Fibroblast of pulmonary artery (primary cell): ENCODE measurements at regions not wholly inside any gene's neighbourhood (a gene's known extent, or its start where the extent isn't known, plus 50 kb on each side); places are given as distances from the start of the nearest gene placed in this dataset.

ENCODE experiments used
- DNase-seq: peaks from one replicate; pipeline ENCODE4 v3.0.0-alpha.2; 2010; ENCODE audit warnings: low read depth
- H3K4me3 ChIP-seq: replicated peaks from 2 replicates; pipeline ENCODE4 v1.5.1; 2011; ENCODE audit warnings: low read depth, mild to moderate bottlenecking, control low read depth, low read length, moderate library complexity
- TF ChIP-seq, protein P1 (sequence below): IDR thresholded peaks from 2 replicates; pipeline ENCODE4 v1.5.1; 2011; ENCODE audit warnings: mild to moderate bottlenecking, control low read depth, low read length, inconsistent platforms; ENCODE audit errors: missing control alignments

DNA sequence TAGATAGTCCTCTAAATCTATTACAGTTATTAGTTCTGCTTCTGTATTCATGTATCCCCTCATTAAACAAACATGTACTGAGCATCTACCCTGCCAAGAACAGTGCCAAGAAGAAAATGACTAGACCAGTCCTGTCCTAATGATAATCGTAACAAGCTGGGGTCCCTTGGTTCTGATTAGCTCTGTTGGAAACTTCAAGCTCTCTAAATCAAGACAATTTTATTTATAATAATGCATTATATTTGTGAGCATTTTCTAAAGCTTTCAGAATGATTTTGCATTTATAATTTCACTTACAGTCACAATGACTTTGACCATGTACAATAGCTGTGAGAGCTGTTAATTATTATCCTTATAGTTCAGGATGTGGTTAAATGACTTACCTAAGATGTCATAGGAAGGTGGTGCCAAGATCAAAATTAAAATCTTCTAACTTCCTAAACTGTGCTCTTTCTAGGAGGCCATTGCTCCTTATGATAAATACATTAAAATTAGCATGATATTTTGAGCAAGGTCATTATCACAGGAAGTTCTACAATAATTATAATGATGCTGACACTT is 336.5 kb upstream of the SLC39A10 start:
- TF ChIP-seq, protein P1, sequence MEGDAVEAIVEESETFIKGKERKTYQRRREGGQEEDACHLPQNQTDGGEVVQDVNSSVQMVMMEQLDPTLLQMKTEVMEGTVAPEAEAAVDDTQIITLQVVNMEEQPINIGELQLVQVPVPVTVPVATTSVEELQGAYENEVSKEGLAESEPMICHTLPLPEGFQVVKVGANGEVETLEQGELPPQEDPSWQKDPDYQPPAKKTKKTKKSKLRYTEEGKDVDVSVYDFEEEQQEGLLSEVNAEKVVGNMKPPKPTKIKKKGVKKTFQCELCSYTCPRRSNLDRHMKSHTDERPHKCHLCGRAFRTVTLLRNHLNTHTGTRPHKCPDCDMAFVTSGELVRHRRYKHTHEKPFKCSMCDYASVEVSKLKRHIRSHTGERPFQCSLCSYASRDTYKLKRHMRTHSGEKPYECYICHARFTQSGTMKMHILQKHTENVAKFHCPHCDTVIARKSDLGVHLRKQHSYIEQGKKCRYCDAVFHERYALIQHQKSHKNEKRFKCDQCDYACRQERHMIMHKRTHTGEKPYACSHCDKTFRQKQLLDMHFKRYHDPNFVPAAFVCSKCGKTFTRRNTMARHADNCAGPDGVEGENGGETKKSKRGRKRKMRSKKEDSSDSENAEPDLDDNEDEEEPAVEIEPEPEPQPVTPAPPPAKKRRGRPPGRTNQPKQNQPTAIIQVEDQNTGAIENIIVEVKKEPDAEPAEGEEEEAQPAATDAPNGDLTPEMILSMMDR, result no peak
- DNase-seq, result no peak
- H3K4me3 ChIP-seq, result no peak overlapping the region

DNA sequence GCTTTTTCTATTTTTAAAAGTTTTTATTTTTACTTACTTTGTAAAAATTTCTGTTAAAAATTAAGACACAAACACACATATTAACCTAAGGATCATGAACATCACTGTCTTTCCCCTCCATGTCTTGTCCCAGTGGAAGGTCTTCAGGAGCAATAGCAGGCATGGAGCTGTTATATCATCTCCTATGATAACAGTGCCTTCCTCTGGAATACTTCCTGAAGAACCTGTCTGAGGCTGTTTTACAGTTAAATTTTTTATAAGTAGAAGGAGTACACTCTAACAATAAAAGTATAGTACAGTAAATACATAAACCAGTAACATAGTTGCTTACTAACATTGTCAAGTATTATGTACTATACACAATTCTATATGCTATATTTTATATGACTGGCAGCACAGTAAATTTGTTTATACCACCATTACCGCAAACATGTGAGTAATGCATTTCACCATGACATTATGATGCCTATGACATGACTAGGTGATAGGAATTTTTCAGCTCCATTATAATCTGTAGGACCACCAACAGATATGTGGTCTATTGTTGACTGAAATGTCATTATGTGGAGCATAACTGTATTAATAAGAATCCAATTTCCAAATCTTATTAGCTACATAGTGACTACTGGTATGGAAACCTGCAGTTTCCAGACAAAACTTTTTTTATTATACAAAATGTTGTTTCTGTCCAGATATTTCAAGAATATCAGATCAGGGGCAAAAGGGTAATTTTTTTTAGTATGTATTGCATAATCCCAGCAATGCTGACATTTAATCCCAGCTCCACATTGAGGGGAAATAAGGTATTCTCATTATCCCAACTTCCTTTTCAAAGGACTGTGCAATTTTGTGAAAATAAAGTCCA is 337.2 kb upstream of the SLC39A10 start:
- no peak overlapping the region for H3K4me3 ChIP-seq
- DNase-seq, result no peak
- TF ChIP-seq, protein P1, result no peak

DNA sequence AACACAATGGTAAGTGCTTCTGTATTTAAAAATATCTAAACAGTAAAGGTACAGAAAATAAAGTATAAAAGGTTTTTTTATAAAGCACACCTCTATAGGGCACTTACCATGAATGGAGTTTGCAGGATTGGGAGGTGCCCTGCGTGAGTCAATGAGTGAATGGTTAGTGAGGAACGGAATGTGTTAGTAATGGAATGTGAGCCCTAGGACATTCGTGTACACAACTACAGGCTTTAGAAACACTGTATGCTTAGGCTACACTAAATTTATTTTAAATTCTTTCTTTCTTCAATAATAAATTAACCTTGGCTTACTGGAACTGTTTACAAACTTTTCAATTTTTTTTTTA is 337.9 kb upstream of the SLC39A10 start:
- peak; percentile 63 for DNase-seq
- H3K4me3 ChIP-seq, result no peak overlapping the region
- TF ChIP-seq, protein P1, result no peak

DNA sequence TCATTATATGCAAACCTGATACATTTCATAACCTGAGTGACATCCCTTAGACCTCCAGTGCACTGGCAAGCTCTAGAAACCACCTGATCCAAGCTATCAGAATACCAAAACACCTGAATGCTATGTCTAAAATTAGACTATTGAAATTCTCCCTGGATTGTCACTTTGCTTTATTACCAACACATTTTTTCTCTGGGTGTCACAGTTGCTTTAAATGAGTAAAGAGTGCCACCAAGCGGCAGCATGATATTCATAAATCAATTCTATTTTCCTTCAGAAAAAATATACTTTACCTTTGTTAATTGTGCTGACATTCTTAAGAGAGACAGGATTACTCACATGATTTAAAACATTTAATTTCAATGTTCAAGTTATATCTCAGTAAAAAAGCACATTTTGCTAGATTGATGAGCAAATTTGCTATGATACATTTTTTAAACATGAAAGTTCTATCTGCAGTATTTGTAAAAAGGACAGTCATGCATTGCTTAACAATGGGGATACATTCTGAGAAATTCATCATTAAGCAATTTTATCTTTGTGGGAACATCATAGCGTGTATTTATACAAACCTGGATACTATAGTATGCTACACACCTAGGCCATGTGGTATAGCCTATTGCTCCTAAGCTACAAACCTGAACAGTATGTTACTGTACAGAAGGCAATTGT is 338.4 kb upstream of the SLC39A10 start:
- TF ChIP-seq, protein P1, result peak; percentile 58
- H3K4me3 ChIP-seq, result no peak overlapping the region
- peak; percentile 63 for DNase-seq

DNA sequence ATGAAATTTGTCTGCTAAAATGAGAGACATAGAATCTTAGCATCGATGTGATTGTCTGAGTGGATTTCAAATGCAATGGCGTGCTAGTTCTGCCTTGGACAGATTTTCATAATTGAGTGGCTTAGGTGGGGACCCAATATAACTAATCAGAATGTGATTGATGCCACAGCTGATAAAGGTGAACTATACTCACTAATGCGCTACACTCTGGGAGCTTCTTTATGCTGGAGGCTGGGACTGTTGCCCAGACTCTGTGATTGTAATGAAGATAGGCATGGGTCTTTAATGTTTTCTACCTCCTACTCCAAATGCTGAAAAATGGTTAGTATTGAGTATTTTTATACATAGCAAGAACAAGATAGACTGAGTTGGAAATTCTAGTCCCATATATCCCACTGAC is 339.5 kb upstream of the SLC39A10 start:
- no peak overlapping the region for H3K4me3 ChIP-seq
- TF ChIP-seq, protein P1, result no peak
- DNase-seq, result no peak

DNA sequence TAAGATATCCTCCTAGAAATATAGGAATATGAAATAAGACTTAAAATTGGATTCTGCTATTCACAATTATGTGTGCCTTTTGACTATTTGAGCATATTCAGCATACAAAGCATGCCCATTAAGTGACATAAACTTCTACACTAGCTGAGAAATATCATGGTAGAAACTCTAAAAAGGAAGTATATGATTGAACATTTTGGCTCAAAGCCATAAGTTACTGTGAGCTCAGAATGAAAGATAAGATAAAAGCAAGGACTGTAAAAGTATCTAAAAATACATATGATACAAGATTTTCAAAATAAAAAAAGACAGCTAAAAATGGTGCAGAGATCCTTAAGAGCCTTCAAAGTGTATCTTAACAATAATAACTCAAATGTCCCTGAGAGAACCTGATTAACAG is 340.5 kb upstream of the SLC39A10 start:
- no peak overlapping the region for H3K4me3 ChIP-seq
- TF ChIP-seq, protein P1, result no peak
- peak; percentile 23 for DNase-seq
